Adrenal gland (tissue), 9 donors: ENCODE measurements at regions not wholly inside any gene's neighbourhood (a gene's known extent, or its start where the extent isn't known, plus 50 kb on each side); places are given as distances from the start of the nearest gene placed in this dataset.

ENCODE experiments used
- DNase-seq, 7 donors: peaks; one replicate each; pipeline ENCODE4 v3.0.0-alpha.2; 2019 to 2020
- H3K27ac ChIP-seq, 5 donors: fragments of 200-600 bp; sonication (generic) in 4 of 5; 1 replicate in 3 of 5; 2 replicates in 2 of 5; pipeline versions ENCODE4 v1.5.1 to v1.8.0; 2016 to 2020; ENCODE audit warnings: mild to moderate bottlenecking in 1 of 5
- H3K27me3 ChIP-seq: fragments of 200-600 bp; 2 replicates; pipeline ENCODE4 v1.8.0; 2021
- H3K36me3 ChIP-seq, 2 donors: fragments of 200-600 bp; replicated peaks in 1 of 2; 1 replicate in 1 of 2; 2 replicates in 1 of 2; pipeline versions ENCODE4 v1.5.1 to v1.8.0; 2018 to 2022
- H3K4me1 ChIP-seq, 2 donors: fragments of 200-600 bp; replicated peaks in 1 of 2; 1 replicate in 1 of 2; 2 replicates in 1 of 2; pipeline versions ENCODE4 v1.5.1 to v1.8.0; 2018 to 2021
- H3K4me3 ChIP-seq, 4 donors: fragments of 200-600 bp; sonication (generic) in 3 of 4; one replicate each; pipeline ENCODE4 v1.5.1; 2016 to 2018
- H3K9me3 ChIP-seq, 3 donors: fragments of 200-600 bp; sonication (generic) in 1 of 3; replicated peaks in 1 of 3; 1 replicate in 2 of 3; 2 replicates in 1 of 3; pipeline versions ENCODE4 v1.5.1 to v1.8.0; 2016 to 2021
- POLR2A ChIP-seq, 2 donors: fragments of 450-650 bp; IDR thresholded peaks; one replicate each; pipeline ENCODE4 v1.6.1; 2017; ENCODE audit warnings: antibody characterized with exemption in 2 of 2, mild to moderate bottlenecking in 2 of 2, moderate library complexity in 1 of 2
- WGBS, 4 donors: extraction: QIAGEN DNeasy Blood & Tissue Kit in 2 of 4; methylation state at CpG; one replicate each; pipeline versions ENCODE4 v1.1.5 to v1.1.7; 2013 to 2017; 5-methylcytosine and 5-hydroxymethylcytosine counted together
- intact Hi-C, 2 donors: fragments of 100-400 bp; cut with DNase I; formaldehyde crosslinking; loops; one replicate each; pipeline versions ENCODE4 v1.14.1 to v1.15.0; 2022 to 2023
- TF ChIP-seq, protein P1 (sequence below), 6 experiments: fragments of 450-650 bp in 4 of 6; fragments of 200-600 bp in 2 of 6; sonication (generic) in 1 of 6; IDR thresholded peaks; 1 replicate in 5 of 6; 2 replicates in 1 of 6; pipeline versions ENCODE4 v1.5.1 to v1.8.0; 2016 to 2021; ENCODE audit warnings: antibody characterized with exemption in 6 of 6, mild to moderate bottlenecking in 2 of 6, moderate library complexity in 1 of 6
- donor health status: healthy with polysubstance abuse.
- donor health status: Bipolar disorder and iron deficiency.
- donor health status: DM: yes; HTN: yes; CAD: no.
- donor health status: DM: no; HTN: no; CAD: no.
- donor health status: DM: no; HTN: no; CAD: no.

- no peak overlapping the region for H3K27ac ChIP-seq
- intact Hi-C loops: no loop called here
- H3K27me3 ChIP-seq: no peaks in the 10 kb centered on the region
- H3K4me1 ChIP-seq: no peaks in the 10 kb centered on the region
- no peaks in the 10 kb centered on the region for H3K9me3 ChIP-seq
- no peak for TF ChIP-seq POLR2A (IDR thresholded peaks at IDR 0.05)
- no peak overlapping the region for H3K4me3 ChIP-seq
- DNase-seq: no peak
- no peaks in the 10 kb centered on the region for H3K36me3 ChIP-seq
- WGBS, 4 donors: 77 to 88% (median 84%) methylated on average over 13 to 14 of the region's 14 CpGs
Measured at GRCh38 chr17:77874303-77875050, 84.0 kb upstream of the TNRC6C start.

DNA sequence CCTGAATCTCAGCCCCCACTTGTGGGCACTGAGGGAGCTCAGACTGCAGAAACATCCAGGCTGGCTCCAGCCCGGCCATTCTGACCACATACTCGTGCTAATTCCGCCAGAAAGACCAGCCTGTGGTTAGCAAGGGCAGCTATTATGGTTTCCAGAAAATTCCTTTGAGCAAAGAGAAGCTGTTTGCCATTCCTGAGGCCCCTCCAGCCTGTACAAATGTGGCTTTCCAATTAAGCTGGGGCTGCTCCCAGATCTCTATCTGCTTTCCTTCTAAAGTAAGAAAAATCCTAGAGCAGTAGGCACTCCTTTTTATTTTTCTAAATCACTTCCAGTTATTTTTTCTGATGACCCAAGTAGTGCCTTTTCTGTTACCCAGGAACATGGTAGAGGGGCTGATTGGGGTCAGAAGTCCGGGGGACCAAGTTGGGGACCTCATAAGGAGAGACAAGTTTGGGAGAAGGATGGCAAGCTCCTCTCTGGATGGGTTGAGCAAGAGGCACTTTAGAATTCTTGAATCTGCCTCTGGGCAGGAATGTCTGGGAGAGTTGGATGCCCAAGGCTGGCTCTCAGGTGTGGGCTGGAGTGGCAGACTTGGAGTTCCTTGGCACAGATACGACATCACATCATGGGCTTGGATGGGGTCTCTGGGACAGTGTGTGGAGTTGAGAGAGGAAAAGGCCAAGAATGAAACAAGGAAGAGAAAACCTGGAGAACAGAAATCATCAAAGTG, 83.3 kb upstream of the TNRC6C start:
- Histone ChIP-seq H3K4me1 (no peaks in the 10 kb centered on the region), H3K27ac (no peak overlapping the region), H3K9me3 (no peaks in the 10 kb centered on the region), H3K27me3 (no peaks in the 10 kb centered on the region), H3K36me3 (no peaks in the 10 kb centered on the region), H3K4me3 (no peak overlapping the region)
- DNase-seq: no peak
- WGBS, 4 donors: 65 to 77% (median 69%) methylated on average over 3 to 5 of the region's 5 CpGs
- TF ChIP-seq POLR2A (IDR thresholded peaks at IDR 0.05): no peak
- TF ChIP-seq, protein P1, sequence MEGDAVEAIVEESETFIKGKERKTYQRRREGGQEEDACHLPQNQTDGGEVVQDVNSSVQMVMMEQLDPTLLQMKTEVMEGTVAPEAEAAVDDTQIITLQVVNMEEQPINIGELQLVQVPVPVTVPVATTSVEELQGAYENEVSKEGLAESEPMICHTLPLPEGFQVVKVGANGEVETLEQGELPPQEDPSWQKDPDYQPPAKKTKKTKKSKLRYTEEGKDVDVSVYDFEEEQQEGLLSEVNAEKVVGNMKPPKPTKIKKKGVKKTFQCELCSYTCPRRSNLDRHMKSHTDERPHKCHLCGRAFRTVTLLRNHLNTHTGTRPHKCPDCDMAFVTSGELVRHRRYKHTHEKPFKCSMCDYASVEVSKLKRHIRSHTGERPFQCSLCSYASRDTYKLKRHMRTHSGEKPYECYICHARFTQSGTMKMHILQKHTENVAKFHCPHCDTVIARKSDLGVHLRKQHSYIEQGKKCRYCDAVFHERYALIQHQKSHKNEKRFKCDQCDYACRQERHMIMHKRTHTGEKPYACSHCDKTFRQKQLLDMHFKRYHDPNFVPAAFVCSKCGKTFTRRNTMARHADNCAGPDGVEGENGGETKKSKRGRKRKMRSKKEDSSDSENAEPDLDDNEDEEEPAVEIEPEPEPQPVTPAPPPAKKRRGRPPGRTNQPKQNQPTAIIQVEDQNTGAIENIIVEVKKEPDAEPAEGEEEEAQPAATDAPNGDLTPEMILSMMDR (IDR thresholded peaks at IDR 0.05): no peak
- intact Hi-C loops: no loop called here

- intact Hi-C loops: no loop called here
- H3K4me3 ChIP-seq: no peak overlapping the region
- H3K9me3 ChIP-seq: no peaks in the 10 kb centered on the region
- WGBS, 4 donors: 78 to 97% (median 88%) methylated on average over 2 of the region's 2 CpGs
- no peak for TF ChIP-seq POLR2A (IDR thresholded peaks at IDR 0.05)
- TF ChIP-seq, protein P1 (IDR thresholded peaks at IDR 0.05): no peak
- DNase-seq: no peak
- no peaks in the 10 kb centered on the region for H3K36me3 ChIP-seq
- peaks cover 0 to 2% of the 10 kb centered on the region in 2 donors for H3K4me1 ChIP-seq
- no peaks in the 10 kb centered on the region for H3K27me3 ChIP-seq
- H3K27ac ChIP-seq: no peak overlapping the region
Measured at GRCh38 chr17:77875881-77876509, 82.5 kb upstream of the TNRC6C start.

GRCh38 chr17:77877036-77877435, 81.5 kb upstream of the TNRC6C start:
- WGBS, 4 donors: 55 to 72% (median 60%) methylated on average over 3 of the region's 3 CpGs
- Histone ChIP-seq H3K27me3 (no peaks in the 10 kb centered on the region), H3K9me3 (no peaks in the 10 kb centered on the region), H3K4me1 (peaks cover 0 to 9% of the 10 kb centered on the region in 2 donors), H3K27ac (no peak overlapping the region), H3K4me3 (no peak overlapping the region), H3K36me3 (no peaks in the 10 kb centered on the region)
- no peak for DNase-seq
- TF ChIP-seq POLR2A (IDR thresholded peaks at IDR 0.05): no peak
- TF ChIP-seq, protein P1 (IDR thresholded peaks at IDR 0.05): no peak
- intact Hi-C loops: no loop called here
